ENCODE measurements at regions not wholly inside any gene's neighbourhood (a gene's known extent, or its start where the extent isn't known, plus 50 kb on each side); places are given as distances from the start of the nearest gene placed in this dataset.

DNA sequence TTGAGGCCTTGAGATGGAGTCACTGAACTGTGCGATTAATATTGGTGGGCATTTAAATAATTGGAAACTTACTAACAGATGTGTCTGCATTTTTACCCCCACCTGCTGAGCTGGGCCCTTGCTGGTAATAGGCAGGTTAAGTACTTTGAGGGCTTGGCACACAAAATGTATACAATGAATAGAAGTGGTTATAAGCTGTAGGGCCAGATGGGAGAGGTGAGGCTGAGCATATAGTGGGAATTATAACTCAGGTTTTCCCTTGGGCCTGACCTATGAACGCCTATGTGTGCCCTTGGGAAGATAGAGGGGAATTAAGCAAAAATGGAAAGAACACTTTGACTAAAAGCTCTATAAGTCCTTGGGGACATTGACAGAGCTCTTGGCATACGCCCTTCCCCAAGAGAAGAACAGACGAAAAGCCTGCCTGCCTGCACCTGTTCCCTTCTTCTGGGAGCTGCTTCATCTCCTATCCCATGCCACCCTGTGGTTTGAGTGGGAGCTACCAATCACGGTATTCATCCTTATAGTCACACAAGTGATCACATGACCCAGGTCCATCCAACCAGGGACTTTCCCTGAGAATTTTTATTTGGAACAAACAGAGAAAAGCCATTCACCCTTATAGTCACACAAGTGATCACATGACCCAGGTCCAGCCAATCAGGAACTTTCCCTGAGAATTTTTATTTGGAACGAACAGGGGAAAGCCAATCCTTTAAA lies 260.7 kb upstream of the CSF3R start:
- DNase-seq (ENCODE audit: low spot score): no peak

GRCh38 chr1:36741066-36741465 lies 258.4 kb upstream of the CSF3R start:
- TF ChIP-seq CTCF (IDR thresholded peaks at IDR 0.05; ENCODE audit: extremely low read depth, missing control alignments): no peak
- no peak for DNase-seq (ENCODE audit: low spot score)

More for the DNA sequence above, 260.7 kb upstream of the CSF3R start:
- TF ChIP-seq CTCF (IDR thresholded peaks at IDR 0.05; ENCODE audit: extremely low read depth, missing control alignments): no peak

DNA sequence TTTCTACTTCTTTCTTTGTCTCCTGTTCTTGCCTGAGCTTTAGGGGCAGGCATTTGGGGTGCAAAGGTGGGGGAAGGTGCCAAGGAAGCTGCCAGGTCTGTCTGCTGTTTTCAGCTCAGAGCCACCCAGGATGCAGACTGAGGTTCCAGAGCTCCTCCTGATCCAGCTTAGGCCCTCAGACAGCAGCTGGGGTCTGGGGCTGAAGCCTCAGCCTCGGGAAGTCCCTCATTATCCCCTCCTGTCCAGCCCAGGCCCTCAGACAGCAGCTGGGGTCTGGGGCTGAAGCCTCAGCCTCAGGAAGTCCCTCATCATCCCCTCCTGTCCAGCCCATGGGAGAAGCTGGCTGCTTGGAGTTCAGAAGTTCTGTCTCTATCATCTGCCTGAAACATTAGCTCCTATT lies 257.7 kb upstream of the CSF3R start:
- DNase-seq (ENCODE audit: low spot score): no peak
- no peak for TF ChIP-seq CTCF (IDR thresholded peaks at IDR 0.05; ENCODE audit: extremely low read depth, missing control alignments)

- no peak for TF ChIP-seq CTCF (IDR thresholded peaks at IDR 0.05; ENCODE audit: extremely low read depth, missing control alignments)
- DNase-seq (ENCODE audit: low spot score): no peak
Observed at GRCh38 chr1:36739703-36740289, 257.1 kb upstream of the CSF3R start.

- no peak for DNase-seq (ENCODE audit: low spot score)
- no peak for TF ChIP-seq CTCF (IDR thresholded peaks at IDR 0.05; ENCODE audit: extremely low read depth, missing control alignments)
Observed at GRCh38 chr1:36738245-36738644, 255.5 kb upstream of the CSF3R start.

DNA sequence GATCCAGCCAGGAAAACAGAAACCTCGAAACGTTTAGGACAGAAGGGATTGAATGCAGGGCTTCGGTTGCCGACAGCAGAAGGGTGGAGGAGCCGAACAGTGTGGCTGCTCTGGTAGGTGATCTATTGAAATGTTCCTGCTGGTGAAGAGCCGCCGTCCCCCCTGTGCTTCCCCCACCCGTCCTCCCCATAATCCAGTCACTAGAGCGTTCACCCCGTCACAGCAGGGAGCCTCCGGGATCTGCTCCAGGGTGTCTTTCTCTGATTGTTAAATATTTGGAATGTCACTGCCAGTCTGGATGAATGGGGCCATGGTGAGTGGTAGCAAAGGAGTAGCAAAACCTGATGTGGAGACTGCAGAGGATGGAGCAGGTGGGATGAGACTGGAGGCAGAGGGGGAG lies 255.1 kb upstream of the CSF3R start:
- no peak for DNase-seq (ENCODE audit: low spot score)
- TF ChIP-seq CTCF (IDR thresholded peaks at IDR 0.05; ENCODE audit: extremely low read depth, missing control alignments): no peak

GRCh38 chr1:36737038-36737555 lies 254.4 kb upstream of the CSF3R start:
- TF ChIP-seq CTCF (IDR thresholded peaks at IDR 0.05; ENCODE audit: extremely low read depth, missing control alignments): no peak
- DNase-seq (ENCODE audit: low spot score): no peak

All from GM20000 (cell line).